ENCODE measurements at regions not wholly inside any gene's neighbourhood (a gene's known extent, or its start where the extent isn't known, plus 50 kb on each side); places are given as distances from the start of the nearest gene placed in this dataset.

GRCh38 chr13:86877441-86877840 is 793.7 kb upstream of the SLITRK5 start:
- no peak for DNase-seq (ENCODE audit: low spot score)
- no peak overlapping the region for H3K4me3 Mint-ChIP-seq
- peaks cover 11% of the 10 kb centered on the region for H3K4me1 Mint-ChIP-seq
- H3K36me3 Mint-ChIP-seq, result no peaks in the 10 kb centered on the region
- no peaks in the 10 kb centered on the region for H3K9me3 Mint-ChIP-seq
- no peak overlapping the region for H3K27ac Mint-ChIP-seq
- TF ChIP-seq ATF1 (CRISPR knock-in tag; IDR thresholded peaks at IDR 0.05) (no peak), GABPB1 (CRISPR knock-in tag; IDR thresholded peaks at IDR 0.05) (no peak), E2F1 (CRISPR knock-in tag; IDR thresholded peaks at IDR 0.05) (no peak), TEAD1 (CRISPR knock-in tag; IDR thresholded peaks at IDR 0.05) (no peak), CREB1 (CRISPR knock-in tag; IDR thresholded peaks at IDR 0.05) (no peak), HMGA2 (CRISPR knock-in tag; IDR thresholded peaks at IDR 0.05) (no peak), FOXP4 (CRISPR knock-in tag; IDR thresholded peaks at IDR 0.05) (no peak), ZSCAN18 (CRISPR knock-in tag; IDR thresholded peaks at IDR 0.05) (no peak), RORB (CRISPR knock-in tag; IDR thresholded peaks at IDR 0.05) (no peak), CBFB (CRISPR knock-in tag; IDR thresholded peaks at IDR 0.05; ENCODE audit: low read depth) (no peak), FOXJ3 (CRISPR knock-in tag; IDR thresholded peaks at IDR 0.05; ENCODE audit: borderline replicate concordance) (no peak)
- POLR2A ChIA-PET, result no interaction called here
- CTCF ChIA-PET, result interaction anchor here (0.7 kb wide), 1 partner anchor 397 kb away, joined by 4 read pairs; no protein-coding TSS in a partner anchor
- H3K27me3 Mint-ChIP-seq (ENCODE audit: low read depth), result peaks cover 80% of the 10 kb centered on the region
- no peak for ATAC-seq

- ChIA-PET CTCF (no interaction called here), POLR2A (no interaction called here)
- TF ChIP-seq E2F4 (CRISPR knock-in tag; IDR thresholded peaks at IDR 0.05; ENCODE audit: borderline replicate concordance, low read depth) (no peak), IRF2 (CRISPR knock-in tag; IDR thresholded peaks at IDR 0.05; ENCODE audit: borderline replicate concordance, low read depth) (no peak), ATF1 (CRISPR knock-in tag; IDR thresholded peaks at IDR 0.05) (no peak), ESRRA (CRISPR knock-in tag; IDR thresholded peaks at IDR 0.05; ENCODE audit: borderline replicate concordance) (no peak), ZSCAN18 (CRISPR knock-in tag; IDR thresholded peaks at IDR 0.05) (no peak), NR1H2 (CRISPR knock-in tag; IDR thresholded peaks at IDR 0.05) (no peak), NFYB (CRISPR knock-in tag; conservative IDR thresholded peaks at IDR 0.05; ENCODE audit: low read depth) (no peak), CTCF (IDR thresholded peaks at IDR 0.05) (no peak), PREB (CRISPR knock-in tag; IDR thresholded peaks at IDR 0.05; ENCODE audit: borderline replicate concordance) (no peak), ZNF263 (CRISPR knock-in tag; IDR thresholded peaks at IDR 0.05; ENCODE audit: low read depth) (no peak), SOX15 (CRISPR knock-in tag; IDR thresholded peaks at IDR 0.05) (no peak), ZNF281 (CRISPR knock-in tag; IDR thresholded peaks at IDR 0.05) (no peak), CBFB (CRISPR knock-in tag; IDR thresholded peaks at IDR 0.05; ENCODE audit: low read depth) (no peak), JAZF1 (CRISPR knock-in tag; IDR thresholded peaks at IDR 0.05) (no peak)
- Mint-ChIP-seq H3K27me3 (ENCODE audit: low read depth) (peaks cover 90% of the 10 kb centered on the region), H3K9me3 (no peaks in the 10 kb centered on the region), H3K36me3 (0 out of 2 replicates have a peak, but pooled peaks cover 2% of the 10 kb centered on the region), H3K4me3 (no peak overlapping the region), H3K27ac (no peak overlapping the region), H3K4me1 (peaks cover 21% of the 10 kb centered on the region)
- DNase-seq (ENCODE audit: low spot score) (no peak), ATAC-seq (no peak)
Observed at GRCh38 chr13:86878781-86879180, 792.4 kb upstream of the SLITRK5 start.

All from WTC11 (cell line).